ENCODE measurements at regions not wholly inside any gene's neighbourhood (a gene's known extent, or its start where the extent isn't known, plus 50 kb on each side); places are given as distances from the start of the nearest gene placed in this dataset.
"Not testable (repeated sequence)": the region's sequence is repeated elsewhere in the genome, so short reads cannot be mapped to it uniquely, and the experiment has no call there.

DNA sequence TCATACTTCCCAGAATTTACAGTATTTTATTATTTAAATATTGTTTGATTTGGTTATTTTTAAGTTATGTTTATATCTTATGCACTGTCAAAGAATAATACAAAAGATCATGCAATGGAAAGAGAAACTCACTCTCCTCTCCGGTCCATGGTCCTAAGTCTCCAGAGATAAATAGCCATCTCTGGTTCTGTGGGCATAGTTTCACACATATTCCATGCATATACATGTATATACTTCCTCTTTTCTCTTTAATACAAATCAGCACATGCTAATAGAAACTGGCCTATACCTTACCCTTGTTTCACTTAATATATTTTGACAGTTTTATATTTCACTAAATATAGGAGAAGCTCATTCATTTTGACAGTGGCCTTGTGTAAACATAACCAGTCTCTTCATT lies 901.7 kb upstream of the CITED2 start:
- DNase-seq, result no peak
- Histone ChIP-seq H3K4me3 (no peak overlapping the region), H3K9me3 (no peaks in the 10 kb centered on the region), H3K36me3 (no peaks in the 10 kb centered on the region), H3K27me3 (no peaks in the 10 kb centered on the region)

DNA sequence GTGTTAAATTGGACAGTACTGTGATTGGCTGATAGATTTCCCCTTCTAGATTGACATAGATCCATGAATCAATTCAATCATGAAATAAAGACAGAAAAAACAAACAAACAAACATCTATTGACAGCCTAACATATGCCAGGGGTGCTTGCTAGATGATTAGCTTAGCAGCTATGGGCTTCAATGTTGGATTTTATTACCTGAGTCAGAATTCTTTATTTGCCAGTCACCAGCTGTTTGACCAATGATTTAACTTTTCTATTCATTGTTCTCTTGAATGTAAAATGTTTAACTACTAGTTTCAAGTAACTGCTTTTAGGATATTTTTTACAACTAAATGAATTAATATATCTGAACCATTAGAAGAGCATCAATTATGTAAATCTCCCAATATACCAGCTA lies 901.3 kb upstream of the CITED2 start:
- H3K9me3 ChIP-seq, result no peaks in the 10 kb centered on the region
- H3K4me3 ChIP-seq, result no peak overlapping the region
- no peaks in the 10 kb centered on the region for H3K36me3 ChIP-seq
- no peak for DNase-seq
- no peaks in the 10 kb centered on the region for H3K27me3 ChIP-seq

DNA sequence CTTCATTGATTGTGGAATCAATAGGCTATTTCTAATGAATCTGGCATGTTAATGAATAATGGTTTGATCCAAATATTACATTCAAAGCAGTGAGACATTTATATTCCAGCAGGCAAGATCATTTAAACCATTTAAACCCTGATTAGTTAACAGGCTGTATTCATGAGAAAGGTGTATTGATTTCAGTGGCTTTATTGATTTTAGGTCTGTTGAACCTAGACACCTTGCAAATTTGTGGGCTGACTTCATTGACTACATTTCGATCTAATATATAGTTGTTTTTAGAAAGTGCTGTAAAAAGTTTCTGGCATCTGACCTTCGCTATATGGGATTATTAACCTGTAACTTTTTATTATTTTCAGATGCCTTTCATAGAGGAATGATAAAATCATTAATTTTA lies 900.1 kb upstream of the CITED2 start:
- H3K4me3 ChIP-seq, result no peak overlapping the region
- no peaks in the 10 kb centered on the region for H3K36me3 ChIP-seq
- H3K9me3 ChIP-seq, result no peaks in the 10 kb centered on the region
- DNase-seq, result no peak
- no peaks in the 10 kb centered on the region for H3K27me3 ChIP-seq

DNA sequence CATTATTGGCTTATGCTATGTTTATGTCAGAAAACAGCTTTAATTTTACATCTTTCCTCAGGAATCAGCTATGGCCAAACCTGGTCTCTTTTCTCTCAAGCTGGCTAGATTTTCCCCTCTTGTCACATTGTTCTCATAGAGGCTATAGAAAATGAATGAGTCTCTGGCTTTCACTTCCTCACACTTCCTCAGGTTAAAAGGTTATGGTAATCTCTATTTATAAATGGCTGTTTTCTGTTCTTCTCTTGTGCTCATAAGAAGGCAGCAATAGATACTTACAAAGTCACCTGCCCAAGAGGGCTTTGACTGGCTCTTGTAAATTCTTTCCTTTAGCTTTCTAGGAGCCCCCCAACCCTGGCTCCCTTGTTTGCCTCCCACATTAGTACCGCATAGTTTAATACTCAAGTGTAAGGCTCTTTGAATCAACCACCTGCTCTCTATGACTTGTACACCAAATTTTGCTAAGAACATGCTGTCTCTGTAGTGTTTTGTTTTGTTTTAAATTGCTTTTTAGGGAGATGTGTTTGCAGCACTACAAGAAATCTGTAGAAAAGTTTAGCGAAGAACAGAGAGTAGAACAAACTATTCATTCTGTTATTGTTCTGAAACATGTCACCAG lies 897.4 kb upstream of the CITED2 start:
- Histone ChIP-seq H3K4me3 (no peak overlapping the region), H3K36me3 (no peaks in the 10 kb centered on the region), H3K27me3 (no peaks in the 10 kb centered on the region), H3K9me3 (peaks cover 2% of the 10 kb centered on the region; the same call in 1 of the 2 replicates)
- no peak for DNase-seq

DNA sequence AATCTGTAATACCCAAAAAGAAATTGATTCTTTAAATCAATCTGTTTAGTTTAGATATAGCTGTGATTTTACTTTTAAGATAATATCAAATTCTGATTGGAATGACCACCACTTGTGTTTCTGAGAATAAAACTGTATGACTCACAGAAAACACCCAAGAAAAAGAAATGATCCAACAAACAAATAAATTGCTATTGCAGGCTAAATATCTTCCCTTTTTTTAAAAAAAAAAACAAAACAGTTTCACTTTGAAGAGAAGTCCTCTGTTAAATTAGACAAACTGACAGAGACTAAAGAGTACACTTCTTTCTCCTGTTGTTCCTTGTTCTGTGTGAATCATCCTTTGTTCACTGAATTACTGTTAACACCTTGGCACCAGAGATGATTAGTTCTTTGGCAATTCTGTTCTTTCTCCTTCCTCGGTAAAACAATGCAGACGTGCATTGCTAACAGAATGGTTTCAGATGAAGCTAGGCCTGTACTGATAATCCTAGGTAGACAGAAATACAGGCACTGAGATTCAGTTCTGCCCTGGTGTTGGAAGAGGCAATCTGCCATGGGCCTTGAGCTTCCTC lies 895.2 kb upstream of the CITED2 start:
- no peak for DNase-seq
- Histone ChIP-seq H3K27me3 (no peaks in the 10 kb centered on the region), H3K4me3 (no peak overlapping the region), H3K36me3 (no peaks in the 10 kb centered on the region), H3K9me3 (peaks cover 2% of the 10 kb centered on the region; the same call in 1 of the 2 replicates)

DNA sequence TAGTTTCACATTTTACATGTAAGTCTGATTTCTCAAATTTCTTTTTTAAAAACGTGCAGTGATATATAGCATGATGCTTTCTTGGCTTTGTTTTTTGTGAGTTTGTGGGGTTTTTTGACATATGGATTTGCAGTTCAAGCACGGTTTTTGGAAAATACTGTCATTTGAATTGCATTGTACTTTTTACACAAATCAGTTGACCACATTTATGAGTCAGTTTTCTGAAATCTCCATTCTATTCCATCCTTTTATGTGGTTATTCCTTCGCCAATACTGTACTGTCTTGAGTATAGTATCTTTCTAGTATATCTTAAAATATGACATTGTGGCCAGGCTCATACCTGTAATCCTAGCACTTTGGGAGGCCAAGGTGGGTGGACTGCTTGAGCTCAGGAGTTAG lies 890.0 kb upstream of the CITED2 start:
- Histone ChIP-seq H3K36me3 (no peaks in the 10 kb centered on the region), H3K9me3 (peaks cover 2% of the 10 kb centered on the region; the same call in 1 of the 2 replicates), H3K27me3 (no peaks in the 10 kb centered on the region), H3K4me3 (no peak overlapping the region)
- no peak for DNase-seq

DNA sequence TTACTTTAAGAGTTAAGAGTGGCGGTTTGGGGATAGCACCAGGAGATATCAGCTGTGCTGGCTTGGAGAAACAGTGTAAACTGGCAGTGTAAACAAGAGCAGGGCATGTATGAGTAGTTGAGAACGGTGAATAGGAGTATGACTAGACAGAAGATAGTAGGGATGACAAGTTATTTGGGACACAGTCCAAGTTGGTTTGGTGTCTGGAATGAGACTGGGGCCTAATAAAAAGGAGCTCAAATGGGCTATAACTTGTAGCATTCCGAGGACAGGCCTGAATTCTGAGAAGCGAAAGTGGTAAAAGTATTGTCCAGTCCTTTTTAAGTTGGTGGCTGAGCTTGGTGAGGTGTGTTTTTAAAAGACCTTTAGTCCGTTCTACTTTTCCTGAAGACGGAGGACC lies 883.9 kb upstream of the CITED2 start:
- H3K9me3 ChIP-seq, DNase-seq, H3K4me3 ChIP-seq, H3K36me3 ChIP-seq, H3K27me3 ChIP-seq: not testable (repeated sequence)

DNA sequence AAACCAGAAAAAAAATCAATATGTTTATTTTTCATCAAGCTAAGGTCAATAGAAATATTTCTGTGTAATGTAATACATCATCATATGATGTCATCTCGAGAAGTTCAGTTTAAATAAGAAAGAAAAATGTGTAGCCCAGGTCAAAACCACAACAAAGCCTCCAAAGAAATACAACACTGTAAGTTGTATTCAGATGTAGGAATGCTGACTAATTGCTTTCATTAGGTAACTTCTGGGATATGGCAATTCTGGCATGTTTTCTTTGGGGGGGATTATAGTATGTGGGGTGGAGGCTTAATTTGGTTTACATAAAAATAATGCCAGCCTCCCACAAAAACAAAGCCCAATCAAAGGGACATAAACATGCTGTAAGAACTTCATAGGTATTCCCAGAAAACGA lies 881.8 kb upstream of the CITED2 start:
- Histone ChIP-seq H3K36me3 (no peaks in the 10 kb centered on the region), H3K4me3 (no peak overlapping the region), H3K9me3 (no peaks in the 10 kb centered on the region; the same call in 1 of the 2 replicates), H3K27me3 (no peaks in the 10 kb centered on the region)
- DNase-seq, result no peak

DNA sequence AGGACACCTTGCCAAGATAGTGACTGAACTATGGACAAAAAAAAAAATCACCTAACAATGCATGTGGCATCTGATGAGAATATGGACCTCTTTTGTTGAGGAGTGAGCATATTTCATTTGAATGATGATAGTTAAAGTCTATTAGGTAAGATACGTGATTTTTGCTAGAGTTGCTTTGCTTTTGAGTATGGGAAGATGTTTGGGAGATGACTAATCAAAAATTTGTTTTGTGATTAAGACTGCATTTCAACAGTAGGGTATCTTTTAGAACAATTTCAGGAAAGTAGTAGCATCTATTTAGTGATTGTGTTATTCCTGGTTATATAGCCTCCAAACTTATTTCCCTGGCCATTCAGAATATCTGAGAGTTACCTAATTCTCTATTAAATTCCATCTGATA lies 878.6 kb upstream of the CITED2 start:
- Histone ChIP-seq H3K27me3 (no peaks in the 10 kb centered on the region), H3K9me3 (no peaks in the 10 kb centered on the region; the same call in none of the 2 replicates), H3K4me3 (no peak overlapping the region), H3K36me3 (no peaks in the 10 kb centered on the region)
- DNase-seq, result no peak

DNA sequence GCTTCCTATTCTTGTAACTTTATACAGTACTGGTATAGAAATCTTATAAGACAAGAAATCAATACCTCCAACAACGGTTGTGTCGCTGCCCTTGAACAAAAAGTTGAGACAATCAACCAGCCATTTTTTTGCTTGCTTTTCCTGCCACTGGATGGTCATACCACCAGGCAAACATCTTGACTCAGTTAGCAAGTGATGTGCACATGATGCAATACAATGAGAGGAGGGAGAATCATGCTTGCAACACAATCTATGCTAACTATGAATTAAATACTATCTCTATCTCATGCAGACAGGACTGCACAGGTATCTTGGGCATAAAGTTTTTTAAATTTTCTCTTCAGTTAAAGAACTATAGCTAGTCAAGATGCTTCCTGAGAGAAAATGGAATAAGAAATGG lies 877.7 kb upstream of the CITED2 start:
- H3K36me3 ChIP-seq, result no peaks in the 10 kb centered on the region
- no peak overlapping the region for H3K4me3 ChIP-seq
- DNase-seq, result no peak
- no peaks in the 10 kb centered on the region; the same call in none of the 2 replicates for H3K9me3 ChIP-seq
- H3K27me3 ChIP-seq, result no peaks in the 10 kb centered on the region

DNA sequence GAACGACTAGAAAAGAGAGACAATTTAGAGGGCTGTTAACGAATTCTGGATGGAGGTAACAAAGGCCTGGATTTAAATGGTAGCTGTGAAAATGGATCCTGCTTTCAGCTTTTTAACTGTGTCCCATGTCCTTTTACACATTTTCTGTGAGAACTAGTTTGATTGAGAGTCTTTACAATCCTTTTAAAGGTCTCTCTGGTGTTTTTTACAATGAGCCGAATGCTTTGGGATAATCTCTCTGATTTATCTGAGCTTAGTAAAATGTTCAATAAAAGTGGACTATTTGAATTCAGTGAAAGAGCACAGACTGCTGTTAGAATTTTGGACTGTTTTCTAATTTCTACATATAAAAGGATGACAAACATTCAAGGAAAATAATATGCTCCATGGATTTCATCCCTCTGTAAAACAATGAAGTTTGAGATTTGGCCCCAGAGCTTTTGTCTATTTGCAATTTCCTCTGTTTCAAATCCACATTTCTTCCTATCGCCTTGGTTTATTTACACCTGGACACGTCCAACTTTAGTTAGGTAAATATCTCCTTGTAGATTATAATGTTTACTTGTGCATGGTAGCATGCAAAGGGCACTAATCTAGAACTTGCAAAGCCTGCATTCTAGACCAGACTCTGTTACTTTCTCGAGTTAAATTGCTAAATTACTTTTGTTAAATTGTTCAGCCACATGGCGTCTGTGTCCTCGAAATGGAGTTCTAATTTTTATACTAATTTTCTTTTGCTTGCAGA lies 871.0 kb upstream of the CITED2 start:
- no peaks in the 10 kb centered on the region for H3K27me3 ChIP-seq
- H3K36me3 ChIP-seq, result no peaks in the 10 kb centered on the region
- H3K9me3 ChIP-seq, result no peaks in the 10 kb centered on the region
- no peak overlapping the region for H3K4me3 ChIP-seq
- no peak for DNase-seq

DNA sequence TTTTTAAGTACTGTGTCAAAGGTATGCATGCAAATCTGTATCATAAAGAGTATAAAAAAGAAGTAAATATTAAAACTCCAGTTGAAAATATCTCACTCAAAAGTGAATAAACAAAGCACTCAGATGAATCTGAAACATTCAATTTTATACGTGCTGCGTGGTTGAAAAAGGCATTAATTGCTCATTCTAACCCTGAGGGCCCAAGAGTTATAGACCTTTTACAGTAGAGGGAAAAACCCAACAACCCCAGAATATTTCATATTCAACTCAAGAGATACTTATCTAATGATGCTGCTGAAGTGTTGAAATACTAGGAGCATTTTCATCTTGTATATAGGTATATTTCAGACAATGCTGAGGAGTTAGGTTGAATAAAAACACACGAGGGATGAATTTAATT lies 862.8 kb upstream of the CITED2 start:
- H3K9me3 ChIP-seq, result no peaks in the 10 kb centered on the region; the same call in none of the 2 replicates
- H3K4me3 ChIP-seq, result no peak overlapping the region
- H3K36me3 ChIP-seq, result no peaks in the 10 kb centered on the region

DNA sequence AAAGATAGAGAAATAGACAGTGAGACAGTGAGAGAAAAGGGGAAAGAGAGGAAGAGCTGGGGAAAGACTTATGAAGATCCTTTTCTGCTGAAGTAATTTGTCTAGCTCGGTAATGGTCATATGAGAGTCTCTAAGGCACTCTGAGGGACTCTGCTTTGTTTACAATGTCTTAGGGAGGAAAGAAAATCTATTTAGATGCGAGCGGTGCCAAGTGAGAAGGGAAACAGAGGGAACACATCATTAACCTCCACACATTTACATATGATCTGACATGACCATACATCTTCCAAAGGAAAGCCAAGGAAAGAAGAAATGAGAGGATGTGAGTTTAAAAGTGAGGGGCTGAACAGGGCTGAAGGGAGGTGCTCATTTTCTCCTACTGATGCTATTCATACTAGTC lies 862.3 kb upstream of the CITED2 start:
- peaks cover 3% of the 10 kb centered on the region for H3K9me3 ChIP-seq
- no peak overlapping the region for H3K4me3 ChIP-seq
- no peaks in the 10 kb centered on the region for H3K27me3 ChIP-seq
- DNase-seq, result no peak
- no peaks in the 10 kb centered on the region for H3K36me3 ChIP-seq

More for the DNA sequence above, 862.8 kb upstream of the CITED2 start:
- DNase-seq, result no peak
- no peaks in the 10 kb centered on the region for H3K27me3 ChIP-seq

DNA sequence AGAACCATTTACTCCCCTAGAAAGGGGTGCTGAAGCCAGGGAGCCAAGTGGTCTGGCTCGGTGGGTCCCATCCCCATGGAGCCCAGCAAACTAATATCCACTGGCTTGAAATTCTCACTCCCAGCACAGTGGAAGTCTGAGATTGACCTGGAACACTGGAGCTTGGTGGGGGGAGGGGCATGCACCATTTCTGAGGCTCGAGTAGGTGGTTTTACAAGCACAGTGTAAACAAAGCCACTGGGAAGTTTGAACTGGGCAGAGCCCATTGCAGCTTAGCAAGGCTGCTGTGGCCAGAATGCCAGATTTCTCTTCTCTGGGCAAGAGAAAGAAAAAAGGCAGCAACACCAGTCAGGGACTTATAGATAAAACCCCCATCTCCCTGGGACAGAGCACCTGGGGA lies 855.8 kb upstream of the CITED2 start:
- no peak overlapping the region for H3K4me3 ChIP-seq
- no peak for DNase-seq
- no peaks in the 10 kb centered on the region for H3K27me3 ChIP-seq
- no peaks in the 10 kb centered on the region for H3K36me3 ChIP-seq
- H3K9me3 ChIP-seq, result peaks cover 7% of the 10 kb centered on the region

DNA sequence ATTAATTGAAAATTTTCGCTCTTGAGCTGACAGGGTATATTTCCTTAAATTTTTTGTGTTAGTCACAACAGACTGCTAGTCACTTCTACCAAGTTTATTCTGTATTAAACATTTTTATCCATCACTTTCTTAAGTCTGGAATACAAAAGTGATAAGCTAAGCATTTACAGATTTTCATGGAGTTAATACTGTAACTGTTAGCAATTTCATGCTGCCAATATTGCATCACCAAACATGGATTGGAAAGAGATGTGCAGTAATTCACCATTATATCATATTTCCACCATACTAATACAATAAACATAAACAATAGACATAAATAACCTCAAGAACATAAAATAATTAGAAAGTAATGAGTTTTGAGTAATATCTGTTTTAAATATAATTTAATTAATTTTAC lies 854.0 kb upstream of the CITED2 start:
- peaks cover 7% of the 10 kb centered on the region for H3K9me3 ChIP-seq
- H3K36me3 ChIP-seq, result no peaks in the 10 kb centered on the region
- H3K4me3 ChIP-seq, result no peak overlapping the region
- DNase-seq, result no peak
- no peaks in the 10 kb centered on the region for H3K27me3 ChIP-seq

DNA sequence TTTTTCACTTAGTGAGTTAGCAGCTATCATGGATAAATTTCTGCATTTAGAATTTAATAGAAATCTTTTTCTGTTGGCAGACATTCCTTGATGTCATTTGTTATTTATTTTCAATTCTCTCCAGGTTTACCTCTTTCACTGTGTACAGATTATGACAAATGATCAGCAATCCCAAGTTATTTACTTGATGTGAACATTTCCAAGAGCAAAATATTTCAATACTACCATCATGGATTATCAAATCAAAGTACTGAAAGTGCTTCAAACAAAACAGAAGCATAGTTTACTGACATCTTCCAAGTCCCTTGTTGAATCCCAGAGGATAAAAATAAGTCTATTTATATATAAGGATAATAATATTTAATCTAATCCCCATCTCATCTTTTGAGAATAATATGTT lies 852.2 kb upstream of the CITED2 start:
- no peak for DNase-seq
- Histone ChIP-seq H3K4me3 (no peak overlapping the region), H3K27me3 (no peaks in the 10 kb centered on the region), H3K9me3 (peaks cover 4% of the 10 kb centered on the region; the same call in 1 of the 2 replicates), H3K36me3 (no peaks in the 10 kb centered on the region)

DNA sequence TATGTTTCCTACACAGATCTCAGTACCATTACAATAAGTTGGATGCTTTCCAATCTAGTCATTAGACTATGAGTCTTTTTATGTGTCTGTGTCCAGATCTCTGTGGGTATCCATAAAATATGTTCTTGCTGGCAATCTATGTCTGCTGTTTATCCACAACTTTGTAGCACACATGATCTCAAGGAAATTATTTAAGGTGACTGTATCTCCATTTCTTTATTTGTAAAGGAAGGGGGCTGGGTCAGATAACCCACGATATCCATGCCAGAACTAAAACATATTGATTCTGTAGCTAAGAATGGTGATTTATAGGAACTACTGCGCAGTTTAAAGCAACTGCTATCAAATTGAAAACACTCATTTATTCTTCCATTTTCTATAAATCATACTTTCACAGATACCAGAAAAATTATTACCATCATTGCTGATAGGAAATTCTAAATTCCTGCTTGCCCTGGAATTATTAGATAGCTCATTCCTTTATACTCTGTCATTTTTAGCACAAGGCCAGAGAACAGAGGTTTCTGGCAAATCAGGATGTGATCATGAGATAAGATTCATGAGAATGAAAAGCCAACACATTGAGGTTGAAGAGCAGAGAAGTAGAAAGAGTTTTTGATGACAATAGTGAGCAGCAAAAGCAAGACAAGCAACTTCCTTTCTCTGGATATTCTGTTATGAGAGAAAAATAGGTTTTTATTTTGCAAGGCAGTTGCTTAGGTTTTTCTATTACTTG lies 851.4 kb upstream of the CITED2 start:
- DNase-seq, result no peak
- H3K4me3 ChIP-seq, result no peak overlapping the region
- peaks cover 2% of the 10 kb centered on the region; the same call in 1 of the 2 replicates for H3K9me3 ChIP-seq
- no peaks in the 10 kb centered on the region for H3K36me3 ChIP-seq
- no peaks in the 10 kb centered on the region for H3K27me3 ChIP-seq
